T-cell (primary cell): ENCODE measurements at regions not wholly inside any gene's neighbourhood (a gene's known extent, or its start where the extent isn't known, plus 50 kb on each side); places are given as distances from the start of the nearest gene placed in this dataset.

Experiments
- ATAC-seq, 4 experiments: fragments of 200-7000 bp in 3 of 4; fragments of 150-1000 bp in 1 of 4; cut with Tn5 transposase; replicated peaks in 1 of 4; 1 replicate in 3 of 4; 2 replicates in 1 of 4; pipeline ENCODE4 v1.10.0; 2021; ENCODE audit warnings: moderate library complexity in 3 of 4, mild to moderate bottlenecking in 2 of 4, moderate number of reproducible peaks in 1 of 4
- CTCF ChIA-PET, 2 donors: fragments of 300-600 bp; sonication (Branson Sonifier 250); formaldehyde crosslinking; loops; one replicate each; lab custom pipeline; 2022; ENCODE audit warnings: antibody characterized with exemption in 2 of 2; lab: Charles Lee
- POLR2A ChIA-PET, 2 donors: fragments of 300-600 bp; sonication (Branson Sonifier 250); formaldehyde crosslinking; loops; one replicate each; lab custom pipeline; 2022; ENCODE audit warnings: antibody characterized with exemption in 2 of 2; lab: Charles Lee
- DNase-seq, 35 experiments: peaks; one replicate each; pipeline versions ENCODE4 v3.0.0 to v3.0.0-alpha.2; 2013 to 2023
- H3K27ac ChIP-seq: one replicate; pipeline ENCODE4 v1.5.1; 2013; ENCODE audit warnings: low read length
- H3K27me3 ChIP-seq, 2 experiments: replicated peaks in 1 of 2; 1 replicate in 1 of 2; 2 replicates in 1 of 2; pipeline versions ENCODE4 v1.6.1 to v1.7.0; 2013; ENCODE audit warnings: low read length in 1 of 2, mixed read lengths in 1 of 2; ENCODE audit not compliant: control insufficient read depth in 2 of 2, insufficient read depth in 2 of 2; ENCODE audit errors: extremely low read depth in 1 of 2
- H3K36me3 ChIP-seq, 2 donors: 1 replicate in 1 of 2; 2 replicates in 1 of 2; pipeline versions ENCODE4 v1.6.1 to v1.7.0; 2013; ENCODE audit warnings: low read length in 1 of 2; ENCODE audit not compliant: control insufficient read depth in 2 of 2, insufficient read depth in 1 of 2; ENCODE audit errors: extremely low read depth in 1 of 2
- H3K4me1 ChIP-seq, 2 experiments: 1 replicate in 1 of 2; 2 replicates in 1 of 2; pipeline versions ENCODE4 v1.6.1 to v1.7.0; 2013; ENCODE audit warnings: low read length in 2 of 2, mixed read lengths in 1 of 2; ENCODE audit not compliant: insufficient read depth in 2 of 2, control insufficient read depth in 1 of 2; ENCODE audit errors: extremely low read depth in 1 of 2
- H3K4me3 ChIP-seq, 2 donors: 1 replicate in 1 of 2; 2 replicates in 1 of 2; pipeline versions ENCODE4 v1.5.1 to v1.7.0; 2013; ENCODE audit warnings: mild to moderate bottlenecking in 2 of 2, low read length in 1 of 2, moderate library complexity in 1 of 2; ENCODE audit not compliant: control insufficient read depth in 1 of 2; ENCODE audit errors: extremely low read depth in 1 of 2
- H3K9me3 ChIP-seq: 2 replicates; pipeline ENCODE4 v1.7.0; 2013
- H3K27ac Mint-ChIP-seq, 2 donors: one replicate each; pipeline ENCODE4 v1.8.0; 2020 to 2021; ENCODE audit warnings: mild to moderate bottlenecking in 2 of 2, mixed read lengths in 2 of 2
- H3K27me3 Mint-ChIP-seq, 2 donors: one replicate each; pipeline ENCODE4 v1.8.0; 2021 to 2022; ENCODE audit warnings: mixed read lengths in 2 of 2
- H3K36me3 Mint-ChIP-seq: one replicate; pipeline ENCODE4 v1.8.0; 2021; ENCODE audit warnings: mixed read lengths
- H3K4me1 Mint-ChIP-seq, 3 donors: one replicate each; pipeline ENCODE4 v1.8.0; 2020 to 2022; ENCODE audit warnings: mixed read lengths in 3 of 3, mild to moderate bottlenecking in 1 of 3
- H3K4me3 Mint-ChIP-seq, 3 donors: one replicate each; pipeline ENCODE4 v1.8.0; 2020 to 2022; ENCODE audit warnings: mild to moderate bottlenecking in 3 of 3, mixed read lengths in 3 of 3, moderate library complexity in 3 of 3
- H3K9me3 Mint-ChIP-seq, 3 donors: one replicate each; pipeline ENCODE4 v1.8.0; 2020 to 2022; ENCODE audit warnings: mixed read lengths in 3 of 3
- WGBS: methylation state at CpG from one replicate; pipeline ENCODE4 v1.1.5; 2013; ENCODE audit warnings: missing lambda C conversion rate; ENCODE audit not compliant: insufficient coverage; 5-methylcytosine and 5-hydroxymethylcytosine counted together

DNA sequence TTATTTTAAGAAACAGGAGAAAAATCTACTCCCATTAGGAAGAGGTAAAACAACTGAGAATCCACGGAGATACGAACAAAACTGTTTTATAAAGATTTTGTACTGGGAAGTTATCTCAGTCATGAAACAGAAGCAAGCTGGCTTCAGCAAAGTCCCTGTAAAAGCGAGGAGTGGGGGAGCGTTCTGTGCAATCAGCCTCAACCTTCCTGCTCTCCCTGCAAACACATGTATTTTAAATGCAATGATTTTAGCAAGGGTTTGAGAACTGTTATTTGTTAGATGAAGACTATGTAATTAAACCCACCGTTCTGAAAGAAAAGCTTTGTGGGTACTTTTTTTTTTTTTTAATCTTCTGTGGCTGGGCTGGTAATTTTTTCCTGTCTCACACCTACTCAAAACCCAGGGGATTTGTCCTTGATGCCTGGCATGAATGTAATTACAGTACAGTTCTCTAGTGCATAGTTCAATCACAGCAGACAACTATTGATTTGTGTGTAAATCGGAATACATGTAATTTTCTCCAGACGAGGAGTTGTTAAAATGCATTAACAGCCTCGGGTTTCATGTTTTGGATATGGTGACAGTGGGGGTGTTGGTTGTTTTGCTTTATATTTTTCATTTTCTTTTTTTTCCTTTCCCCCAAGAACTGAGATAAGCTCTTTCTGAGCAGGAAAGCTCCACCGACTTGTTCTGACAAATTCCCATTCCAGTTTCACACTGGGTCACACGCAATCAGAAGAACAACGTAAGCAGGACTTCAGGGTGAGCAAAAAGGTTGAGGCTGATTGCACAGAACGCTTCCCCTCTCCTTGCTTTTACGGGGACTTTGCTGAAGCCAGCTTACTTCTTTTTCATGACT lies 153.6 kb downstream of the PHLDA1 start:
- no peaks in the 10 kb centered on the region for H3K4me1 ChIP-seq
- DNase-seq (no peak), ATAC-seq (no peak)
- H3K4me3 ChIP-seq: no peak overlapping the region
- Mint-ChIP-seq H3K27me3 (peaks cover 2 to 17% of the 10 kb centered on the region in 2 donors), H3K4me3 (no peak overlapping the region), H3K9me3 (no peaks in the 10 kb centered on the region), H3K36me3 (no peaks in the 10 kb centered on the region), H3K4me1 (no peaks in the 10 kb centered on the region), H3K27ac (no peak overlapping the region)
- no peaks in the 10 kb centered on the region for H3K9me3 ChIP-seq
- ChIA-PET POLR2A (no interaction called here), CTCF (no interaction called here)
- H3K27ac ChIP-seq: no peak overlapping the region
- 80% methylated on average over 2 of the region's 13 CpGs for WGBS
- H3K36me3 ChIP-seq: no peaks in the 10 kb centered on the region
- no peaks in the 10 kb centered on the region for H3K27me3 ChIP-seq

DNA sequence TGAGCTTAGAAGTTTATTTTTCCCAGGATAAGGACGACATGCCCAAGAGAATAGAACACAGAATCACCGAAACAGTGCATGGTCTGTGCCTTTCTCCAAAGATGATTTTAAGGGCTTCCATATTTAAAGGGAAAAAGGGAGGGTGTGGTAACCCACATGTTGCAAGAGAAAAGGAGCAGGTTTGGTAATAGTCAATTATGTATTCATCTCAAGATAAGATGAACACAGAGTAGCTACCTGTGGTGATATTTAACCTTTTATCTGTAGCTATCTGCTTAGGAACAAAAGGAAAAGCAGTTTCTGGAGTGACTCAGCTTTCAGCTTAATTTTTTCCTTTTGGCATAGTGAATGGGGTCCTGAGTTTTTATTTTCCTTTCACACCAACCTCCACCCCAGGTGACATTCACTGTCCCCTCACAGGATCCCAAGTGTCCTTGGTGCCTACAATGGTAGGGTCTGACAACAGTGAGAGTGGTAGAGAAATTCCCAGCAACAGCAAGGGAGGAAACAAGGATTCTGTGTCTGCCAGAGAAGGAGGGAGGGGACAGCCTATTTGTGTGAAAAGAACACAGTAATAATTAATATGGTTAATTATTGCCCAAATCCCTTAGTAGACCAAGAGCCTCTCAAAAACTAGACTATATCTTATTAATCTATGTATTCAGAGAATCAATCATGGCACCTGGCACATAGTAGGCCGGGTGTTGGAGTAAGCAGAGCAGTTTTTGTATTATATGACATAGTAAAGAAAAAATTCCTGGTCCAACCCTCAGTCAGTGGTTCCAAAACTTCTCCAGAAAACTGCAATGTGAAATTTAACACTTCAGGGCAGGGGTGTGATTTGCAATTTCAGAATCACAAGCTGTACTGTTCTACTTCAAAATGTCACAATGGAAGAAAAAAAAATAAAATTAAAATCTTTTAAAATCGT lies 154.5 kb downstream of the PHLDA1 start:
- Histone ChIP-seq H3K9me3 (no peaks in the 10 kb centered on the region), H3K27me3 (no peaks in the 10 kb centered on the region), H3K27ac (no peak overlapping the region), H3K4me3 (no peak overlapping the region), H3K4me1 (no peaks in the 10 kb centered on the region), H3K36me3 (no peaks in the 10 kb centered on the region)
- WGBS: 80% methylated on average over 1 of the region's 4 CpGs
- H3K9me3 Mint-ChIP-seq: no peaks in the 10 kb centered on the region
- H3K4me1 Mint-ChIP-seq: no peaks in the 10 kb centered on the region
- CTCF ChIA-PET: no interaction called here
- ATAC-seq (no peak), DNase-seq (no peak)
- no peak overlapping the region for H3K4me3 Mint-ChIP-seq
- H3K36me3 Mint-ChIP-seq: no peaks in the 10 kb centered on the region
- no peak overlapping the region for H3K27ac Mint-ChIP-seq
- peaks cover 7 to 21% of the 10 kb centered on the region in 2 donors for H3K27me3 Mint-ChIP-seq
- POLR2A ChIA-PET: interaction anchor here in 1 of 2 donors (0.5 kb wide), 1 partner anchor 171 kb away, joined by 3 read pairs; no protein-coding TSS in a partner anchor

DNA sequence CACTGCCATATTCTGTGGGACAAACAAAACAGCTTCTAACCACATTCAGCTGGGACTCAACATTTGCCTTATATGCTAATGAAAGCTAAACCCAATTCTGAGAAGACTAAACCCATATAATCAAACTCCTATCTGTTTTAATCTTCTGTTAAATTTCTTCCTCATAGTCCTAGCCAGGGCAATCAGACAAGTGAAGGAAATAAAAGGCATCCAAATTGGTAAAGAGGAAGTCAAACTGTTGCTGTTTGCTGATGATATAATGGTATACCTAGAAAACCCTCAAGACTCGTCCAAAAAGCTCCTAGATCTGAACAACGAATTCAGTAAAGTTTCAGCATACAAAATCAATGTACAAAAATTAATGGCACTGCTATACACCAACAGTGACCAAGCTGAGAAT lies 157.1 kb downstream of the PHLDA1 start:
- no CpG with 5 or more reads among the region's 2 CpGs for WGBS
- no peak overlapping the region for H3K4me3 Mint-ChIP-seq
- Histone ChIP-seq H3K9me3 (no peaks in the 10 kb centered on the region), H3K27me3 (peaks cover 0 to 2% of the 10 kb centered on the region in 2 experiments), H3K36me3 (no peaks in the 10 kb centered on the region), H3K27ac (no peak overlapping the region), H3K4me3 (no peak overlapping the region), H3K4me1 (no peaks in the 10 kb centered on the region)
- DNase-seq (no peak), ATAC-seq (no peak)
- no peaks in the 10 kb centered on the region for H3K4me1 Mint-ChIP-seq
- no peak overlapping the region for H3K27ac Mint-ChIP-seq
- CTCF ChIA-PET: no interaction called here
- H3K27me3 Mint-ChIP-seq: peaks cover 10 to 21% of the 10 kb centered on the region in 2 donors
- no peaks in the 10 kb centered on the region for H3K9me3 Mint-ChIP-seq
- POLR2A ChIA-PET: no interaction called here
- H3K36me3 Mint-ChIP-seq: no peaks in the 10 kb centered on the region

DNA sequence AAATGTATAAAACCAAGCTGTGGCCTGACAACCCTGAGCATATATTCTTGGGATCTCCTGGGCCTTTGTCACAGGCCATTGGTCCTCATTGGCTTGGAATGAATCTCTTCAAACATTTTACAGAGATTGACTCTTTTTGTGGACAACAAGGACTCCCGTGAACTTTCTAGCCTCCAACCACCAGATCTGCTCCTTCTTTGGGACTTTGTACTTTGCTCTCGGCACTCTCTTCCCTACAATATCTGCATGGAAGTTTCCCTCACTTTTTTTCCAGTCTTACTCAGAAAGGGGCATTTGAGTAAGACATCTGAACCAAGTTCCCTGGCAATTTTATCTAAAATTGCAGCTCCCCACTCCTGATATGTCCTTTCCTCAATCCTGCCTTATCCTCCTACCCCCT lies 158.8 kb downstream of the PHLDA1 start:
- no peak for DNase-seq
- Histone ChIP-seq H3K9me3 (no peaks in the 10 kb centered on the region), H3K27ac (no peak overlapping the region), H3K4me3 (no peak overlapping the region), H3K36me3 (no peaks in the 10 kb centered on the region), H3K27me3 (peaks cover 0 to 2% of the 10 kb centered on the region in 2 experiments), H3K4me1 (no peaks in the 10 kb centered on the region)
- Mint-ChIP-seq H3K27ac (no peak overlapping the region), H3K4me1 (no peaks in the 10 kb centered on the region), H3K27me3 (peaks cover 10 to 19% of the 10 kb centered on the region in 2 donors), H3K36me3 (no peaks in the 10 kb centered on the region), H3K9me3 (no peaks in the 10 kb centered on the region), H3K4me3 (no peak overlapping the region)
- 85% methylated on average over 2 of the region's 2 CpGs for WGBS
- ChIA-PET CTCF (interaction anchor here in 1 of 2 donors (0.7 kb wide), 1 partner anchor 28 kb away, joined by 3 read pairs; no protein-coding TSS in a partner anchor), POLR2A (no interaction called here)
- no peak for ATAC-seq

DNA sequence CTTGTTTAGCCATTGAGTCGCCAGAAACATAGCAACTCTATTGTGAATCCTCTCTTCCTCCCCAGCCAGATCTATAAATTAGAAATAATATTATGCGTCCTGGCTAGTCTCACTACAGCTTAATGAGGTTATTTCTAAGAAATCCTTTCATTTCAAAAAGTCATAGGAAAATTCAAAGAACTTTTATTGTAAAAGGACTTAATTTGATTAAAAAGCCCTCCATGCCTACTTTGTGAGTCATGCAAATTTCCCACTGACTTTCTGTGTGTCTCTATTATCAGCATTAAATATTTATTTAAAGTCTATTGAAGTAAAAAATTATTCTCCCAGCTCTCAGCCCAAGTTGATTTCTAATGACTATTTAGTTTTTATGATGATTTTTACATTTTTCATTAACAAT lies 160.7 kb downstream of the PHLDA1 start:
- ATAC-seq (no peak), DNase-seq (no peak)
- Histone ChIP-seq H3K27me3 (peaks cover 0 to 2% of the 10 kb centered on the region in 2 experiments), H3K9me3 (no peaks in the 10 kb centered on the region), H3K4me3 (no peak overlapping the region), H3K4me1 (no peaks in the 10 kb centered on the region), H3K36me3 (no peaks in the 10 kb centered on the region), H3K27ac (no peak overlapping the region)
- peaks cover 0 to 6% (median 0%) of the 10 kb centered on the region in 3 donors for H3K9me3 Mint-ChIP-seq
- CTCF ChIA-PET: interaction anchor here (0.6 to 0.7 kb wide), 3 partner anchors 168 to 1150 kb away, joined by 3 to 4 read pairs (median 3); no protein-coding TSS in a partner anchor
- no CpG with 5 or more reads among the region's 2 CpGs for WGBS
- H3K4me1 Mint-ChIP-seq: no peaks in the 10 kb centered on the region
- POLR2A ChIA-PET: no interaction called here
- H3K36me3 Mint-ChIP-seq: no peaks in the 10 kb centered on the region
- H3K27ac Mint-ChIP-seq: no peak overlapping the region
- peaks cover 10 to 19% of the 10 kb centered on the region in 2 donors for H3K27me3 Mint-ChIP-seq
- H3K4me3 Mint-ChIP-seq: no peak overlapping the region

DNA sequence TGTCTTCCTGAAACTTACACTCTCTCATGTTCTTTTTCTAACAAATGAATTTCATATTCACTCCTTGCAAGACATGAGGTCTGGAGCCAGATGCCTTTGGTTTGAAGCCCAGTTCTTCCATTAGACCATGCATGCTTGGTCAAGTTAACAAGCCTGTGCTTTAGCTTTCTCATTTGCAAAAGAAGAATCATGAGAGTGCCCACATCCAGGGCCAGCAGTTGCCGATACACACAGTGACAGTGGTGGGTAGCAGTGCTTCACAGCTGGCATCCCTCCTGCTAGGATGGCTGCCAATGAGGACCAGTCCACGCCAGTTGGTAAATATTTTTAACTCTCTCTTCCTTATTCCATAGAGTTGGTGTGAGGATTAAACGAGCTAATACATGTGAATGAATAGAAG lies 163.1 kb downstream of the PHLDA1 start:
- ChIA-PET CTCF (no interaction called here), POLR2A (no interaction called here)
- peaks cover 0 to 6% (median 0%) of the 10 kb centered on the region in 3 donors for H3K9me3 Mint-ChIP-seq
- H3K9me3 ChIP-seq: no peaks in the 10 kb centered on the region
- no peak overlapping the region for H3K4me3 ChIP-seq
- no peaks in the 10 kb centered on the region for H3K36me3 Mint-ChIP-seq
- H3K4me1 Mint-ChIP-seq: no peaks in the 10 kb centered on the region
- no peaks in the 10 kb centered on the region for H3K4me1 ChIP-seq
- H3K27ac ChIP-seq: no peak overlapping the region
- ATAC-seq (no peak), DNase-seq (no peak)
- no peak overlapping the region for H3K4me3 Mint-ChIP-seq
- 100% methylated on average over 1 of the region's 3 CpGs for WGBS
- peaks cover 4 to 10% of the 10 kb centered on the region in 2 donors for H3K27me3 Mint-ChIP-seq
- H3K27ac Mint-ChIP-seq: no peak overlapping the region
- H3K27me3 ChIP-seq: peaks cover 0 to 2% of the 10 kb centered on the region in 2 experiments
- H3K36me3 ChIP-seq: no peaks in the 10 kb centered on the region
